LNCAP (cell line): ENCODE measurements at regions not wholly inside any gene's neighbourhood (a gene's known extent, or its start where the extent isn't known, plus 50 kb on each side); places are given as distances from the start of the nearest gene placed in this dataset.

ENCODE experiments used
- TF ChIP-seq, protein P1 (sequence below): fragments of 450-650 bp; IDR thresholded peaks from 2 replicates; pipeline ENCODE4 v1.5.1; 2017; ENCODE audit warnings: mild to moderate bottlenecking

DNA sequence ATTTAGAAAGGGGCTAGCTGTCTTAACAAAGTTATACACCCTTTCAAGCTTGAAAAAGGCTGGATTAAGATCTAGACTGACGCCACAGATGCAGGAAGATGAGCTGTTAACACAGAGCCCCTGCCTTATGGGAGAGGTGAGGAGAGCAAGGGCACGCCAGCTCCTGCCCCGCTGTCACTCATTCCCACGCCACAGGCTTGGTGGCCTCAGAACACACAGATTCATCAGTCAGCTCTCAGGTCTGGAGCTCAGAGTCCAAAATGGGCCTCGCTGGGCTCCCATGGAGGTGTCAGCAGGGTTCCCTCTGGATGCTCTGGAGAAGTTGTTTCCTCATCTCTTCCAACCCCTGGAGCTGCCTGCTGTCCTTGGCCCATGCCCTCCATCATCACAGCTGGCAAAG is 554.2 kb downstream of the TCERG1L start:
- TF ChIP-seq, protein P1, sequence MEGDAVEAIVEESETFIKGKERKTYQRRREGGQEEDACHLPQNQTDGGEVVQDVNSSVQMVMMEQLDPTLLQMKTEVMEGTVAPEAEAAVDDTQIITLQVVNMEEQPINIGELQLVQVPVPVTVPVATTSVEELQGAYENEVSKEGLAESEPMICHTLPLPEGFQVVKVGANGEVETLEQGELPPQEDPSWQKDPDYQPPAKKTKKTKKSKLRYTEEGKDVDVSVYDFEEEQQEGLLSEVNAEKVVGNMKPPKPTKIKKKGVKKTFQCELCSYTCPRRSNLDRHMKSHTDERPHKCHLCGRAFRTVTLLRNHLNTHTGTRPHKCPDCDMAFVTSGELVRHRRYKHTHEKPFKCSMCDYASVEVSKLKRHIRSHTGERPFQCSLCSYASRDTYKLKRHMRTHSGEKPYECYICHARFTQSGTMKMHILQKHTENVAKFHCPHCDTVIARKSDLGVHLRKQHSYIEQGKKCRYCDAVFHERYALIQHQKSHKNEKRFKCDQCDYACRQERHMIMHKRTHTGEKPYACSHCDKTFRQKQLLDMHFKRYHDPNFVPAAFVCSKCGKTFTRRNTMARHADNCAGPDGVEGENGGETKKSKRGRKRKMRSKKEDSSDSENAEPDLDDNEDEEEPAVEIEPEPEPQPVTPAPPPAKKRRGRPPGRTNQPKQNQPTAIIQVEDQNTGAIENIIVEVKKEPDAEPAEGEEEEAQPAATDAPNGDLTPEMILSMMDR, result no peak

DNA sequence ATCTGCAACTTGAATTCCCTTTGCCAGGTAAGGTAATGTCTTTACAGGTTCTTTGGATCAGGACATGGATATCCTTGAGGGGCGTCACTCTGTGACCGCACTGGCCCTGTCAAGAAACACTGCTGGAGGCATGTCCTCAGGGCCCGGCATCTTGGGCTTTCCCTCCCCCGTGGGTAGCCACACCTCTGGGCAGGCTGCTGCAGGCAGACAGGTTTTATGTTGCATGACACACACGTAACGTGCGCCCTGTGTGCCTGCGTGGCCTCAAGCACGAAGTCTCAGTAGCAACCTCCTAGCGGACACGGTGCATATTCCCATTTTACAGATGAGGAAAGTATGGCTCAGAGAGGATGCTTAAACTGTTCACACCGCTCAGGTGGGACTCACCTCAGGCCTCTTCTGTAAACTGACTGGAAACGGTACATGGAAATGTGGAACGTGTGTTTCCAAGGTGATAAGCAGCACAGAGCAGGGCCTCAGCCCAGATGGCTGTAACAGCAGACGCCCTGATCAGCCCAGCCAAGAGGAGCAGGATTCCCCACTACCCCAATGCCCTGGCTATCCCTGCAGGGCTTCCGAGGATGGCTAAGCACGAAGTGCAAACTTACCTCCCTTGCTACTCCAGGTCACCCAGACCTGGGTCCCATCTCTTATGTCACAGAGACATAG is 553.6 kb downstream of the TCERG1L start:
- TF ChIP-seq, protein P1, result no peak

DNA sequence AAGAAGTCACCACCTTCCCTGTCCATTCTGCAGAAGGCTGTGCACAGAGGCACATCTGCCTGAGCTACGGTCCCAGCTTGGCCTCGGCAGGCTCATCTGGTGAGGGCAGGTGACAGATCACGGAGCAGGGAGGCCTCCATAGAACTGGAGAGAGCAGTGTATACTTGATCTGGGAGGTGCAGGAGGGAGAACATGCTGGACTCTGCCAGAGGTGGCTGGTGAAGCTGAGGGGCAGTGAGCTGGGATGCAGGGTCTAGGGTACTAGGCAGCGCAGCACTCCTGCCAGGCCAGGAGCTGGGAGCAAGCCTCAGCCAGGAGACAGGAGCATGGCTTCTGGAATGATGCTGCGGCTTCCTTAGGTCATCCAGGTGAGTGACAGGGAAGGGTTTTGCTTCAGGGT is 553.0 kb downstream of the TCERG1L start:
- TF ChIP-seq, protein P1, result no peak

DNA sequence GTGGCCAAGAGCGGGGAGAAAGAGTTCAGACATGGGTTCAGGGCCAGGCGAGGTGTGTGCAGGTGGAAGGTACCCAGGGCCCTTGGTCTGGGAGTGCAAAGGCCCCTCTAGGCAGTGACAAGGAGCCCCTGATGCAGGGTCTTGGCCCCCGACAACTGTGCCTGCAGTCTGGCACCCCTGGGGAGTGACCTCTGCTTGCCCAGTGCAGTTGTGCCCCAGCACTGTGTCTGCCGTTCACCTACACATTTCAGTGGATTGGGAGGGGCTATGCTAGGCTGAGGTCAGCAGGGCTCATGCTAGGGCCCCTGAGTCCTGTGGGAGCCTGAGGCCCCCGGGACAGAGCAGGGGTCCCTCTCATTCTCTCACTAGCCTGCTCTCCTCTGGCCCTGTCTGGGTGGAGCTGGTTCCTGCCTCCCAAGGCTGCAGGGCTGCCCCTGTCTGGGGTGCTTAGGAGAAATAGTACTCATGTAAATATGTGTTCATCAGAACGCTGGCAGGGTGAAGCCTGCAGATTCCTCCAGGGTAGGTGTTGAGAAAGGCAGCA is 550.4 kb downstream of the TCERG1L start:
- TF ChIP-seq, protein P1, result no peak

DNA sequence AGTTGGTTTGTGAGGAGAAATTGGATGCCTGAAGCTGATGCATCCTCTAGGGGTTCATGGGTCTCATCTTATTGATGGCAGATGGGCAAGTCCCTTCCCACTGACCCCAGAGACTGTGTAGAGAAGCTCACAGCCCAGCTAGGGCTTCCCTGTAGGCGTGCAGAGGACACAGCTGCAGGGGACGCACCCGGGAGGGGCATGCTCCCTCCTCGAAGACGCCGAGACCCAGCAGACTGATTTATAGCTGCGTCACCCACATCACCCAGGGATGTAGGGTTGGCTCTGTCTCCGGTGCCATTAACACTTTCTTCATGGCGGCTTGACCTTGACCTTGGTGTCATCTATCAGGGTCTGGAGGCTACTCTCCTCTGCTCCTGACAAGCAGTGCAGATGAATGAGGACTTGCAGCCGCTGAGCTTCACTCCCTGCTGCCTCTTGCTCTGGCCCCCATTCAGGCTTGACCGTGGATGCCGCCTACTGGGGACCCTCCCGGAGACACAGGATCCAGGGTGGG is 549.7 kb downstream of the TCERG1L start:
- TF ChIP-seq, protein P1, result no peak

DNA sequence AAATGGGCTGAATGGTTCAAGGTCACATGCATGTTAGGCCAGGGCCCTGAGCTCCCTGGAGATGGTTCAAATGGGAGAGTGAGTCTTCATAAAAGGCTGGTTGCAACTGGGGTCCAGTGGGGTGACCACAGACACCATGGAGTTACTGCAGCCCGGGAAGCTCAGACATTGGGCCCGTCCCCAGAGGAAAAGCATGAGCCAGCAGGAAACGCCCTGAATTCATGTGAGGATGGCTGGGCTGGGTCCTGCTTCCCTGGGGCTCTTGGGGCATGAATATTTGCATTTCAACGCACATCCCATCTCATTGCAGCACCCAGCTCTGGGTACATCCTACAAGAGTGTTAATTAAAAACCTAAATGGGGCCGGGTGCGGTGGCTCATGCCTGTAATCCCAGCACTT is 549.0 kb downstream of the TCERG1L start:
- TF ChIP-seq, protein P1, result no peak

DNA sequence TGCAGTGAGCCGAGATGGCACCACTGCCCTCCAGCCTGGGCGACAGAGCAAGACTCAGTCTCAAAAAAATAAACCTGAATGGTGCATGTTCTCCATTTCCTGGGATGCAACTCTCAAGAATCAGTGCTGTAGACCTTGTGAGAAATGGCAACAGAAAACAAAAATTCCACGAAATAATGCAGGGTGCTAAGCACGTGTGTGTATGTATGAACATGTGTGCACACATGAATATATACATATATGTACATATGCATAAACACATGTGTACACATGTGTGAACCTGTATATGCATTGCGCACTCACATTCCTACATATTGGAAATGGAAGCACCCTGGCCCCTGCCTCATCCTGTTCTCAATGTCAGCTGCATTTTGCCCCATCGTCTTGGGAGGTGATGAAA is 548.5 kb downstream of the TCERG1L start:
- TF ChIP-seq, protein P1, result no peak
